IMR-90 (cell line): ENCODE measurements at regions not wholly inside any gene's neighbourhood (a gene's known extent, or its start where the extent isn't known, plus 50 kb on each side); places are given as distances from the start of the nearest gene placed in this dataset.
A peak's percentile ranks its signal among the peaks of the same experiment; 100 is the strongest.

ENCODE experiments used
- ATAC-seq: fragments of 200-7000 bp; cut with Tn5 transposase; 2 replicates; pipeline ENCODE4 v1.9.1; 2020; ENCODE audit warnings: low read depth, mild to moderate bottlenecking, moderate library complexity
- BruUV-seq: library from RNA; stranded (reverse); fragments of 400-500 nt; replicated peaks from 2 replicates; lab custom pipeline; 2021; lab: Mats Ljungman, UMichigan
- CTCF ChIA-PET: fragments of 300-600 bp; formaldehyde crosslinking; extraction: SDS; loops from one replicate; lab custom pipeline; 2021; ENCODE audit warnings: antibody characterized with exemption; lab: Yijun Ruan, JAX
- POLR2A ChIA-PET: fragments of 300-600 bp; sonication (Branson Sonifier 250); formaldehyde crosslinking; loops from one replicate; lab custom pipeline; 2022; ENCODE audit warnings: antibody characterized with exemption; ENCODE audit not compliant: unreplicated experiment; lab: Charles Lee
- DNase-seq: peaks from one replicate; pipeline ENCODE4 v3.0.0; 2013
- H2AFZ ChIP-seq: replicated peaks from 2 replicates; pipeline ENCODE3; 2013; ENCODE audit warnings: low read length, mild to moderate bottlenecking; ENCODE audit not compliant: poor library complexity
- H2AK5ac ChIP-seq: 2 replicates; pipeline ENCODE4 v1.6.1; 2013; ENCODE audit warnings: low read depth, low read length, inconsistent platforms
- H2AK9ac ChIP-seq: replicated peaks from 2 replicates; pipeline ENCODE3; 2013; ENCODE audit warnings: mild to moderate bottlenecking, low read depth, low read length, moderate library complexity; ENCODE audit not compliant: poor library complexity
- H2BK120ac ChIP-seq: 2 replicates; pipeline ENCODE4 v1.6.1; 2013; ENCODE audit warnings: low read depth, low read length, inconsistent platforms
- H2BK15ac ChIP-seq: 3 replicates; pipeline ENCODE4 v1.6.1; 2013; ENCODE audit warnings: low read depth, low read length, inconsistent platforms
- H2BK20ac ChIP-seq: 2 replicates; pipeline ENCODE4 v1.6.1; 2013; ENCODE audit warnings: low read depth, mild to moderate bottlenecking, inconsistent platforms, low read length, moderate library complexity
- H2BK5ac ChIP-seq: 2 replicates; pipeline ENCODE4 v1.6.1; 2013; ENCODE audit warnings: mild to moderate bottlenecking, low read depth, low read length, inconsistent platforms; ENCODE audit not compliant: poor library complexity, severe bottlenecking
- H3K14ac ChIP-seq: replicated peaks from 2 replicates; pipeline ENCODE4 v1.6.1; 2013; ENCODE audit warnings: low read depth, low read length, inconsistent platforms
- H3K18ac ChIP-seq: 2 replicates; pipeline ENCODE4 v1.6.1; 2013; ENCODE audit warnings: low read depth, low read length, control low read depth
- H3K23ac ChIP-seq: 2 replicates; pipeline ENCODE4 v1.6.1; 2013; ENCODE audit warnings: low read depth, low read length, inconsistent platforms
- H3K27ac ChIP-seq: 2 replicates; pipeline ENCODE4 v1.5.1; 2013; ENCODE audit warnings: mild to moderate bottlenecking, control low read depth, low read length; ENCODE audit not compliant: insufficient read depth
- H3K27me3 ChIP-seq: 2 replicates; pipeline ENCODE4 v1.6.1; 2013; ENCODE audit warnings: low read length; ENCODE audit not compliant: control insufficient read depth, insufficient read depth
- H3K36me3 ChIP-seq: 2 replicates; pipeline ENCODE4 v1.6.1; 2013; ENCODE audit warnings: low read length, mixed read lengths; ENCODE audit not compliant: control insufficient read depth, insufficient read depth
- H3K4ac ChIP-seq: 2 replicates; pipeline ENCODE4 v1.6.1; 2013; ENCODE audit warnings: low read depth, low read length, inconsistent platforms
- H3K4me1 ChIP-seq: 2 replicates; pipeline ENCODE4 v1.6.1; 2013; ENCODE audit warnings: low read length, mixed read lengths; ENCODE audit not compliant: control insufficient read depth, insufficient read depth
- H3K4me2 ChIP-seq: 2 replicates; pipeline ENCODE4 v1.6.1; 2013; ENCODE audit warnings: low read depth, mild to moderate bottlenecking, control low read depth, low read length, moderate library complexity
- H3K4me3 ChIP-seq: 2 replicates; pipeline ENCODE4 v1.5.1; 2013; ENCODE audit warnings: low read depth, mild to moderate bottlenecking, control low read depth, low read length, moderate library complexity; ENCODE audit not compliant: insufficient read depth
- H3K56ac ChIP-seq: 2 replicates; pipeline ENCODE4 v1.6.1; 2013; ENCODE audit warnings: low read length, inconsistent platforms; ENCODE audit not compliant: insufficient read depth; ENCODE audit errors: extremely low read depth
- H3K79me1 ChIP-seq, 2 experiments: 2 replicates each; pipeline ENCODE4 v1.6.1; 2013; ENCODE audit warnings: low read length in 2 of 2, inconsistent platforms in 1 of 2, low read depth in 1 of 2
- H3K9ac ChIP-seq: 2 replicates; pipeline ENCODE4 v1.6.1; 2013; ENCODE audit warnings: low read depth, low read length, control low read depth
- H3K9me1 ChIP-seq: 2 replicates; pipeline ENCODE4 v1.6.1; 2013; ENCODE audit warnings: low read length, inconsistent platforms; ENCODE audit not compliant: insufficient read depth
- H3K9me3 ChIP-seq: 2 replicates; pipeline ENCODE4 v1.6.1; 2013; ENCODE audit warnings: low read length; ENCODE audit not compliant: control insufficient read depth, insufficient read depth
- H4K20me1 ChIP-seq: 2 replicates; pipeline ENCODE4 v1.6.1; 2013; ENCODE audit warnings: low read length, inconsistent platforms; ENCODE audit not compliant: insufficient read depth
- H4K5ac ChIP-seq: 2 replicates; pipeline ENCODE4 v1.6.1; 2013; ENCODE audit warnings: mild to moderate bottlenecking, low read depth, low read length, control low read depth
- H4K8ac ChIP-seq, 2 experiments: 2 replicates each; pipeline ENCODE4 v1.6.1; 2013; ENCODE audit warnings: low read depth in 2 of 2, low read length in 2 of 2, control low read depth in 1 of 2, inconsistent platforms in 1 of 2
- H4K91ac ChIP-seq: 2 replicates; pipeline ENCODE4 v1.6.1; 2013; ENCODE audit warnings: low read depth, low read length, inconsistent platforms; ENCODE audit not compliant: insufficient read depth
- CHD1 ChIP-seq: IDR thresholded peaks from 2 replicates; pipeline ENCODE4 v1.6.1; 2012; ENCODE audit warnings: low read depth, low read length, improper control_type of control experiment
- CTCF ChIP-seq: conservative IDR thresholded peaks from 2 replicates; pipeline ENCODE4 v1.5.1; 2012; ENCODE audit warnings: mild to moderate bottlenecking, low read depth, low read length, improper control_type of control experiment
- ELK1 ChIP-seq: fragments of 150-350 bp; IDR thresholded peaks from 2 replicates; pipeline ENCODE4 v1.6.1; 2016; ENCODE audit warnings: low read depth, mild to moderate bottlenecking, low read length, moderate library complexity, borderline replicate concordance
- MAFK ChIP-seq: IDR thresholded peaks from 2 replicates; pipeline ENCODE4 v1.6.1; 2012; ENCODE audit warnings: low read depth, low read length, improper control_type of control experiment
- MXI1 ChIP-seq: IDR thresholded peaks from 2 replicates; pipeline ENCODE4 v1.6.1; 2012; ENCODE audit warnings: low read depth, mild to moderate bottlenecking, low read length, moderate library complexity, borderline replicate concordance
- POLR2A ChIP-seq: IDR thresholded peaks from 2 replicates; pipeline ENCODE4 v1.6.1; 2012; ENCODE audit warnings: mild to moderate bottlenecking, low read depth, low read length
- RCOR1 ChIP-seq: IDR thresholded peaks from 2 replicates; pipeline ENCODE4 v1.6.1; 2012; ENCODE audit warnings: mild to moderate bottlenecking, low read length, improper control_type of control experiment; ENCODE audit not compliant: insufficient replicate concordance
- WGBS, 2 experiments: methylation state at CpG; one replicate each; pipeline versions ENCODE4 v1.1.5 to v1.1.7; 2013; ENCODE audit warnings: missing lambda C conversion rate in 2 of 2; ENCODE audit not compliant: insufficient read length in 1 of 2; ENCODE audit errors: extremely low coverage in 2 of 2; 5-methylcytosine and 5-hydroxymethylcytosine counted together
- dilution Hi-C: fragments of 300-500 bp; cut with HindIII; formaldehyde crosslinking; loops from one replicate; pipeline ENCODE4 v1.14.3; 2018; ENCODE audit warnings: low sequenced_read_pairs; ENCODE audit not compliant: unreplicated experiment
- in situ Hi-C: fragments of 300-500 bp; cut with MboI; formaldehyde crosslinking; loops from 3 replicates; pipeline ENCODE4 v1.14.3; 2019; ENCODE audit warnings: low sequenced_read_pairs, inconsistent platforms, mixed read lengths
- intact Hi-C: fragments of 100-400 bp; cut with micrococcal nuclease; formaldehyde crosslinking; loops from 2 replicates; pipeline ENCODE4 v1.10.0; 2022

GRCh38 chr3:18119866-18120265, 305.3 kb downstream of the SATB1 start:
- in situ Hi-C loops, result loop anchor here (25.0 kb wide), 1 partner anchor 483 kb away; no protein-coding TSS in a partner anchor
- H3K18ac ChIP-seq, result no peak overlapping the region
- no peak overlapping the region for H2BK120ac ChIP-seq
- TF ChIP-seq CHD1 (no peak), MAFK (no peak), ELK1 (no peak), RCOR1 (no peak), CTCF (no peak), POLR2A (no peak), MXI1 (no peak)
- no peak overlapping the region for H4K5ac ChIP-seq
- no peak overlapping the region for H2BK15ac ChIP-seq
- ChIA-PET CTCF (interaction anchor here (1.4 kb wide), 1 partner anchor 8 kb away, joined by 4 read pairs; no protein-coding TSS in a partner anchor), POLR2A (no interaction called here)
- no peaks in the 10 kb centered on the region for H3K36me3 ChIP-seq
- H3K23ac ChIP-seq, result no peak overlapping the region
- no peak overlapping the region for H2AK9ac ChIP-seq
- no peak overlapping the region for H4K91ac ChIP-seq
- no peaks in the 10 kb centered on the region for H3K9me3 ChIP-seq
- no peaks in the 10 kb centered on the region for H3K27me3 ChIP-seq
- intact Hi-C loops, result no loop called here
- peaks cover 2% of the 10 kb centered on the region for H3K4me1 ChIP-seq
- H3K4me3 ChIP-seq, result no peak overlapping the region
- H3K9me1 ChIP-seq, result no peaks in the 10 kb centered on the region
- no peak overlapping the region for H2AK5ac ChIP-seq
- no peak overlapping the region for H2BK5ac ChIP-seq
- H3K14ac ChIP-seq, result no peak overlapping the region
- dilution Hi-C loops, result no loop called here
- ATAC-seq, result 0 out of 2 replicates have a peak, but pooled peaks have one; percentile 24
- H4K8ac ChIP-seq, result no peak overlapping the region
- no peaks in the 10 kb centered on the region for H4K20me1 ChIP-seq
- no TSS peak for BruUV-seq
- H3K79me1 ChIP-seq, result no peaks in the 10 kb centered on the region
- no peak overlapping the region for H3K27ac ChIP-seq
- no peak for DNase-seq
- no peak overlapping the region for H2AFZ ChIP-seq
- no peak overlapping the region for H3K4ac ChIP-seq
- no peak overlapping the region for H3K56ac ChIP-seq
- no CpG with 5 or more reads among the region's 5 CpGs for WGBS, 2 experiments
- H3K4me2 ChIP-seq, result no peak overlapping the region
- H2BK20ac ChIP-seq, result no peak overlapping the region
- no peak overlapping the region for H3K9ac ChIP-seq
